ENCODE measurements at regions not wholly inside any gene's neighbourhood (a gene's known extent, or its start where the extent isn't known, plus 50 kb on each side); places are given as distances from the start of the nearest gene placed in this dataset.

GRCh38 chr4:143054971-143055370, 129.7 kb upstream of the USP38 start:
- no peak overlapping the region for H2AFZ ChIP-seq (ENCODE audit: low read length)
- no peak overlapping the region for H3K27ac ChIP-seq (ENCODE audit: low read length)
- no peaks in the 10 kb centered on the region for H3K9me3 ChIP-seq (ENCODE audit: low read length)

DNA sequence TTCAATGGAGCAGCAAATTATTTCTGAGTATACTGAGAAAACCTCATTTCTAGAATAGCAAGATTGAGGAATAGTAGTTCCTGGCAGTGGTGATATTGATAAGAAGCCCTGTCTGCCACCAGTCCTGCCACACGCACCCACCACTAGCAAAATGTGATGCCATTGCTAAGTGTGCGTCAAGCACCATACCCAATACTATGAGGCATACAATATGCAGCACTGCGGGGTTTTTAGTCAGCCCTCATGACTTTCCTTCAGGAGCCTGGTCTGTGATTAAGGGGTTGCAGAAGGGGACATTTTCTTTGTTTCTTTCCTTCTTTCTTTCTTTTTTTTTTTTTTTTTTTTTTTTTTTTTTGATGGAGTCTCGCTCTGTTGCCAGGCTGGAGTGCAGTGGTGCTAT, 128.7 kb upstream of the USP38 start:
- DNase-seq: no peak
- no peaks in the 10 kb centered on the region for H3K27me3 ChIP-seq (ENCODE audit: low read length)
- no peaks in the 10 kb centered on the region for H3K4me1 ChIP-seq (ENCODE audit: low read length)
- no peak overlapping the region for H3K9ac ChIP-seq (ENCODE audit: low read length)
- H3K9me3 ChIP-seq (ENCODE audit: low read length): no peaks in the 10 kb centered on the region
- no peak overlapping the region for H2AFZ ChIP-seq (ENCODE audit: low read length)
- H3K4me2 ChIP-seq (ENCODE audit: low read depth, low read length, poor library complexity, severe bottlenecking): no peak overlapping the region
- no peak overlapping the region for H3K27ac ChIP-seq (ENCODE audit: low read length)
- no peaks in the 10 kb centered on the region for H3K9me2 ChIP-seq (replicated peaks; ENCODE audit: insufficient read depth, low read length)
- H3K4me3 ChIP-seq (ENCODE audit: low read length): no peak overlapping the region
- no peaks in the 10 kb centered on the region for H3K79me2 ChIP-seq (ENCODE audit: low read length)
- H4K20me1 ChIP-seq (ENCODE audit: insufficient read depth, low read depth, low read length): no peaks in the 10 kb centered on the region
- no peaks in the 10 kb centered on the region for H3K36me3 ChIP-seq (ENCODE audit: insufficient read depth, low read length)

More at GRCh38 chr4:143054971-143055370, 129.7 kb upstream of the USP38 start:
- no peaks in the 10 kb centered on the region for H3K36me3 ChIP-seq (ENCODE audit: insufficient read depth, low read length)
- H4K20me1 ChIP-seq (ENCODE audit: insufficient read depth, low read depth, low read length): no peaks in the 10 kb centered on the region
- H3K79me2 ChIP-seq (ENCODE audit: low read length): no peaks in the 10 kb centered on the region
- no peaks in the 10 kb centered on the region for H3K4me1 ChIP-seq (ENCODE audit: low read length)
- DNase-seq: no peak
- no peak overlapping the region for H3K4me3 ChIP-seq (ENCODE audit: low read length)
- no peak overlapping the region for H3K9ac ChIP-seq (ENCODE audit: low read length)
- no peaks in the 10 kb centered on the region for H3K27me3 ChIP-seq (ENCODE audit: low read length)
- no peak overlapping the region for H3K4me2 ChIP-seq (ENCODE audit: low read depth, low read length, poor library complexity, severe bottlenecking)
- H3K9me2 ChIP-seq (replicated peaks; ENCODE audit: insufficient read depth, low read length): no peaks in the 10 kb centered on the region

GRCh38 chr4:143071351-143071750, 113.4 kb upstream of the USP38 start:
- no peak overlapping the region for H3K27ac ChIP-seq (ENCODE audit: low read length)
- no peaks in the 10 kb centered on the region for H3K79me2 ChIP-seq (ENCODE audit: low read length)
- no peaks in the 10 kb centered on the region for H3K9me3 ChIP-seq (ENCODE audit: low read length)
- no peak overlapping the region for H3K9ac ChIP-seq (ENCODE audit: low read length)
- H3K4me1 ChIP-seq (ENCODE audit: low read length): no peaks in the 10 kb centered on the region
- H3K4me3 ChIP-seq (ENCODE audit: low read length): no peak overlapping the region
- H3K4me2 ChIP-seq (ENCODE audit: low read depth, low read length, poor library complexity, severe bottlenecking): no peak overlapping the region
- H4K20me1 ChIP-seq (ENCODE audit: insufficient read depth, low read depth, low read length): no peaks in the 10 kb centered on the region
- DNase-seq: no peak
- H3K9me2 ChIP-seq (replicated peaks; ENCODE audit: insufficient read depth, low read length): no peaks in the 10 kb centered on the region
- H2AFZ ChIP-seq (ENCODE audit: low read length): no peak overlapping the region
- H3K27me3 ChIP-seq (ENCODE audit: low read length): no peaks in the 10 kb centered on the region
- H3K36me3 ChIP-seq (ENCODE audit: insufficient read depth, low read length): no peaks in the 10 kb centered on the region

DNA sequence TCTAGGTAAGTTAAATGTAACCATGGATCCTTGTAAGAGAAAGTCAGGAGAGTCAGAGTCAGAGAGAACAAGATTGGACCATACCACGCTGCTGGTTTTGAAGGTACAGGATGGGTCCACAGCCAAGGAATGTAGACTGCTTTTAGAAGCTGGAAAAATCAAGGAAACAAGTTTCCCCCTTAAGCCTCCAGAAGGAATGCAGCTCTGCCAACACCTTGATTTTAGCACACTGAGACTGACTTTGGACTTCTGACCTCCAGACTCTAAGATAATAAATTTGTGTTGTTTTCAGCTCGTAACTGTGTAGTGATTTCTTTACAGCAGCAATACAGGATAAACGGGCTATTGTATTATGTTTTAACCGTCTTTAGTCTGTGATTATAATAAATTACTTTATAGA, 108.0 kb upstream of the USP38 start:
- no peak for DNase-seq
- Histone ChIP-seq H3K4me1 (ENCODE audit: low read length) (no peaks in the 10 kb centered on the region), H3K27ac (ENCODE audit: low read length) (no peak overlapping the region), H3K36me3 (ENCODE audit: insufficient read depth, low read length) (no peaks in the 10 kb centered on the region), H3K79me2 (ENCODE audit: low read length) (no peaks in the 10 kb centered on the region), H3K9ac (ENCODE audit: low read length) (no peak overlapping the region), H3K9me3 (ENCODE audit: low read length) (no peaks in the 10 kb centered on the region), H3K4me2 (ENCODE audit: low read depth, low read length, poor library complexity, severe bottlenecking) (no peak overlapping the region), H2AFZ (ENCODE audit: low read length) (no peak overlapping the region), H3K9me2 (replicated peaks; ENCODE audit: insufficient read depth, low read length) (no peaks in the 10 kb centered on the region), H3K27me3 (ENCODE audit: low read length) (no peaks in the 10 kb centered on the region), H4K20me1 (ENCODE audit: insufficient read depth, low read depth, low read length) (no peaks in the 10 kb centered on the region), H3K4me3 (ENCODE audit: low read length) (no peak overlapping the region)

DNA sequence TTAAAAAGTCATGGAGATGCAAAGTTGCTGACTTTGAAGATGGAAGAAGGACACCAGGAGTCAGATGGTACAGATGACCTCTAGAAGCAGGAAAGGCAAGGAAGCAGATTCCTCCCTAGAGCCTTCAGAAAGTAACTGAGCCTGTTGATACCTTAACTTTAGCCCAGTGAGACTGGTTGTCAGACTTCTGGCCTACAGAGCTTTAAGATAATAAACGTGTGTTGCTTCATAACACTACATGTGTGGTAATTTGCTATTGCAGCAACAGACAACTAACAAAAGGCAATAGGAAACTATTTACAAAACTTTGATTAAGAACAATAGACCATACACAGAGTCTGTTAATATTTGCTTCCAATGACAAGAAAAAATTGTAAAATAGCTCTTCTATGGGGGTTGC, 102.0 kb upstream of the USP38 start:
- no peaks in the 10 kb centered on the region for H3K79me2 ChIP-seq (ENCODE audit: low read length)
- H3K27ac ChIP-seq (ENCODE audit: low read length): no peak overlapping the region
- no peaks in the 10 kb centered on the region for H3K9me2 ChIP-seq (replicated peaks; ENCODE audit: insufficient read depth, low read length)
- DNase-seq: no peak
- H2AFZ ChIP-seq (ENCODE audit: low read length): no peak overlapping the region
- H3K4me3 ChIP-seq (ENCODE audit: low read length): no peak overlapping the region
- no peaks in the 10 kb centered on the region for H4K20me1 ChIP-seq (ENCODE audit: insufficient read depth, low read depth, low read length)
- H3K9me3 ChIP-seq (ENCODE audit: low read length): no peaks in the 10 kb centered on the region
- no peak overlapping the region for H3K9ac ChIP-seq (ENCODE audit: low read length)
- H3K27me3 ChIP-seq (ENCODE audit: low read length): no peaks in the 10 kb centered on the region
- H3K4me1 ChIP-seq (ENCODE audit: low read length): no peaks in the 10 kb centered on the region
- no peaks in the 10 kb centered on the region for H3K36me3 ChIP-seq (ENCODE audit: insufficient read depth, low read length)
- no peak overlapping the region for H3K4me2 ChIP-seq (ENCODE audit: low read depth, low read length, poor library complexity, severe bottlenecking)

- Histone ChIP-seq H3K4me2 (ENCODE audit: low read depth, low read length, poor library complexity, severe bottlenecking) (no peak overlapping the region), H3K9me3 (ENCODE audit: low read length) (no peaks in the 10 kb centered on the region), H3K27me3 (ENCODE audit: low read length) (no peaks in the 10 kb centered on the region), H4K20me1 (ENCODE audit: insufficient read depth, low read depth, low read length) (no peaks in the 10 kb centered on the region), H2AFZ (ENCODE audit: low read length) (no peak overlapping the region), H3K9ac (ENCODE audit: low read length) (no peak overlapping the region), H3K4me3 (ENCODE audit: low read length) (no peak overlapping the region), H3K27ac (ENCODE audit: low read length) (no peak overlapping the region), H3K9me2 (replicated peaks; ENCODE audit: insufficient read depth, low read length) (no peaks in the 10 kb centered on the region), H3K79me2 (ENCODE audit: low read length) (no peaks in the 10 kb centered on the region), H3K36me3 (ENCODE audit: insufficient read depth, low read length) (no peaks in the 10 kb centered on the region), H3K4me1 (ENCODE audit: low read length) (no peaks in the 10 kb centered on the region)
- no peak for DNase-seq
These were observed 100.8 kb upstream of the USP38 start for GRCh38 chr4:143083756-143084472.

GRCh38 chr4:143084566-143084965, 100.2 kb upstream of the USP38 start:
- H3K27me3 ChIP-seq (ENCODE audit: low read length): no peaks in the 10 kb centered on the region
- no peak overlapping the region for H3K4me2 ChIP-seq (ENCODE audit: low read depth, low read length, poor library complexity, severe bottlenecking)
- no peak overlapping the region for H2AFZ ChIP-seq (ENCODE audit: low read length)
- no peaks in the 10 kb centered on the region for H4K20me1 ChIP-seq (ENCODE audit: insufficient read depth, low read depth, low read length)
- H3K79me2 ChIP-seq (ENCODE audit: low read length): no peaks in the 10 kb centered on the region
- H3K9me2 ChIP-seq (replicated peaks; ENCODE audit: insufficient read depth, low read length): no peaks in the 10 kb centered on the region
- no peaks in the 10 kb centered on the region for H3K4me1 ChIP-seq (ENCODE audit: low read length)
- no peak overlapping the region for H3K9ac ChIP-seq (ENCODE audit: low read length)
- H3K9me3 ChIP-seq (ENCODE audit: low read length): no peaks in the 10 kb centered on the region
- H3K4me3 ChIP-seq (ENCODE audit: low read length): no peak overlapping the region
- H3K27ac ChIP-seq (ENCODE audit: low read length): no peak overlapping the region
- DNase-seq: no peak
- H3K36me3 ChIP-seq (ENCODE audit: insufficient read depth, low read length): no peaks in the 10 kb centered on the region

- Histone ChIP-seq H2AFZ (ENCODE audit: low read length) (no peak overlapping the region), H3K27ac (ENCODE audit: low read length) (no peak overlapping the region), H3K36me3 (ENCODE audit: insufficient read depth, low read length) (no peaks in the 10 kb centered on the region), H3K79me2 (ENCODE audit: low read length) (no peaks in the 10 kb centered on the region), H3K4me2 (ENCODE audit: low read depth, low read length, poor library complexity, severe bottlenecking) (no peak overlapping the region), H3K4me3 (ENCODE audit: low read length) (no peak overlapping the region), H3K4me1 (ENCODE audit: low read length) (no peaks in the 10 kb centered on the region), H4K20me1 (ENCODE audit: insufficient read depth, low read depth, low read length) (no peaks in the 10 kb centered on the region), H3K9ac (ENCODE audit: low read length) (no peak overlapping the region), H3K9me2 (replicated peaks; ENCODE audit: insufficient read depth, low read length) (no peaks in the 10 kb centered on the region), H3K27me3 (ENCODE audit: low read length) (no peaks in the 10 kb centered on the region), H3K9me3 (ENCODE audit: low read length) (no peaks in the 10 kb centered on the region)
- no peak for DNase-seq
These were observed 99.5 kb upstream of the USP38 start for GRCh38 chr4:143085224-143085623.

Measured in Karpas-422 (cell line).